ENCODE measurements at regions not wholly inside any gene's neighbourhood (a gene's known extent, or its start where the extent isn't known, plus 50 kb on each side); places are given as distances from the start of the nearest gene placed in this dataset.

DNA sequence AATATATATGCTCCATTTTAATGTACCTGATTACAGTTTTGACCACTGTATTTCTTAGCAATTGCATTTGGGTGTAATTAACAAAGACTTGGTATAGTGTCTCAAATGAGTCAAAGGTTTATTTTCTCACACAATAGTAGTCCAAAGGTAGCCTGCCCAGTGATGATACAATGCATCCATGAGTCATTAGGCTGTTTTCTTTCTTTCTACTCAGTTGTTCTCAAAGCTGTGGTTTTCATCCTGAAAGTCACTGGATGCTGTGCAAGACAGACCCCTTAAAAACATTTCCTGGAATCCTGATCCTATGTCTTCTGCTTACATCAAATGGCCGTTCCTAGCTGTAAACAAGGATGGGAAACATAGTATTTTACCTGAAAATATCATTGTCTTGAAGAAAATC is 651.2 kb upstream of the MIR17HG start (continued):
- TF ChIP-seq, protein P1, sequence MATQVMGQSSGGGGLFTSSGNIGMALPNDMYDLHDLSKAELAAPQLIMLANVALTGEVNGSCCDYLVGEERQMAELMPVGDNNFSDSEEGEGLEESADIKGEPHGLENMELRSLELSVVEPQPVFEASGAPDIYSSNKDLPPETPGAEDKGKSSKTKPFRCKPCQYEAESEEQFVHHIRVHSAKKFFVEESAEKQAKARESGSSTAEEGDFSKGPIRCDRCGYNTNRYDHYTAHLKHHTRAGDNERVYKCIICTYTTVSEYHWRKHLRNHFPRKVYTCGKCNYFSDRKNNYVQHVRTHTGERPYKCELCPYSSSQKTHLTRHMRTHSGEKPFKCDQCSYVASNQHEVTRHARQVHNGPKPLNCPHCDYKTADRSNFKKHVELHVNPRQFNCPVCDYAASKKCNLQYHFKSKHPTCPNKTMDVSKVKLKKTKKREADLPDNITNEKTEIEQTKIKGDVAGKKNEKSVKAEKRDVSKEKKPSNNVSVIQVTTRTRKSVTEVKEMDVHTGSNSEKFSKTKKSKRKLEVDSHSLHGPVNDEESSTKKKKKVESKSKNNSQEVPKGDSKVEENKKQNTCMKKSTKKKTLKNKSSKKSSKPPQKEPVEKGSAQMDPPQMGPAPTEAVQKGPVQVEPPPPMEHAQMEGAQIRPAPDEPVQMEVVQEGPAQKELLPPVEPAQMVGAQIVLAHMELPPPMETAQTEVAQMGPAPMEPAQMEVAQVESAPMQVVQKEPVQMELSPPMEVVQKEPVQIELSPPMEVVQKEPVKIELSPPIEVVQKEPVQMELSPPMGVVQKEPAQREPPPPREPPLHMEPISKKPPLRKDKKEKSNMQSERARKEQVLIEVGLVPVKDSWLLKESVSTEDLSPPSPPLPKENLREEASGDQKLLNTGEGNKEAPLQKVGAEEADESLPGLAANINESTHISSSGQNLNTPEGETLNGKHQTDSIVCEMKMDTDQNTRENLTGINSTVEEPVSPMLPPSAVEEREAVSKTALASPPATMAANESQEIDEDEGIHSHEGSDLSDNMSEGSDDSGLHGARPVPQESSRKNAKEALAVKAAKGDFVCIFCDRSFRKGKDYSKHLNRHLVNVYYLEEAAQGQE (IDR thresholded peaks at IDR 0.05; ENCODE audit: unreplicated experiment): no peak

- H3K27me3 ChIP-seq (ENCODE audit: insufficient read depth): no peaks in the 10 kb centered on the region
- H3K4me3 ChIP-seq: no peak overlapping the region
- no peak overlapping the region for H3K27ac ChIP-seq (ENCODE audit: low read depth)
- H3K4me1 ChIP-seq (ENCODE audit: insufficient read depth): no peaks in the 10 kb centered on the region
- TF ChIP-seq JUNB (IDR thresholded peaks at IDR 0.05; ENCODE audit: unreplicated experiment): no peak
- ATAC-seq (no peak), DNase-seq (ENCODE audit: low spot score) (peak; percentile 4)
- Mint-ChIP-seq H3K27ac (no peak overlapping the region), H3K9me3 (no peaks in the 10 kb centered on the region), H3K36me3 (ENCODE audit: low read depth) (no peaks in the 10 kb centered on the region), H3K27me3 (ENCODE audit: insufficient read depth, low read depth, poor library complexity) (no peaks in the 10 kb centered on the region), H3K4me3 (no peak overlapping the region), H3K4me1 (no peaks in the 10 kb centered on the region)
- no peak overlapping the region for H2AFZ ChIP-seq
- no peaks in the 10 kb centered on the region for H3K9me2 ChIP-seq (ENCODE audit: insufficient read depth)
- H4K20me1 ChIP-seq (replicated peaks; ENCODE audit: insufficient read depth): no peaks in the 10 kb centered on the region
- H3F3A ChIP-seq (replicated peaks; ENCODE audit: low read depth): no peaks in the 10 kb centered on the region
- no peaks in the 10 kb centered on the region for H3K79me2 ChIP-seq (replicated peaks; ENCODE audit: insufficient read depth)
- H3K4me2 ChIP-seq: no peak overlapping the region
- no peaks in the 10 kb centered on the region for H3K36me3 ChIP-seq (ENCODE audit: insufficient read depth)
Measured at GRCh38 chr13:90696656-90697055, 650.8 kb upstream of the MIR17HG start.

GRCh38 chr13:90700340-90700739 is 647.1 kb upstream of the MIR17HG start:
- Mint-ChIP-seq H3K27ac (no peak overlapping the region), H3K4me1 (no peaks in the 10 kb centered on the region), H3K27me3 (ENCODE audit: insufficient read depth, low read depth, poor library complexity) (no peaks in the 10 kb centered on the region), H3K4me3 (no peak overlapping the region), H3K36me3 (ENCODE audit: low read depth) (no peaks in the 10 kb centered on the region), H3K9me3 (no peaks in the 10 kb centered on the region)
- no peak overlapping the region for H3K4me2 ChIP-seq
- H3K27ac ChIP-seq (ENCODE audit: low read depth): no peak overlapping the region
- H3K4me3 ChIP-seq: no peak overlapping the region
- ATAC-seq (no peak), DNase-seq (ENCODE audit: low spot score) (no peak)
- H3K27me3 ChIP-seq (ENCODE audit: insufficient read depth): no peaks in the 10 kb centered on the region
- no peaks in the 10 kb centered on the region for H3K4me1 ChIP-seq (ENCODE audit: insufficient read depth)
- H4K20me1 ChIP-seq (replicated peaks; ENCODE audit: insufficient read depth): no peaks in the 10 kb centered on the region
- no peaks in the 10 kb centered on the region for H3F3A ChIP-seq (replicated peaks; ENCODE audit: low read depth)
- no peaks in the 10 kb centered on the region for H3K9me2 ChIP-seq (ENCODE audit: insufficient read depth)
- no peaks in the 10 kb centered on the region for H3K36me3 ChIP-seq (ENCODE audit: insufficient read depth)
- no peaks in the 10 kb centered on the region for H3K79me2 ChIP-seq (replicated peaks; ENCODE audit: insufficient read depth)
- no peak overlapping the region for H2AFZ ChIP-seq
- TF ChIP-seq ZNF114 (CRISPR knock-in tag; IDR thresholded peaks at IDR 0.05) (no peak), NANOG (IDR thresholded peaks at IDR 0.05; ENCODE audit: borderline replicate concordance) (no peak), JUNB (IDR thresholded peaks at IDR 0.05; ENCODE audit: unreplicated experiment) (no peak), STAT1 (IDR thresholded peaks at IDR 0.05; ENCODE audit: unreplicated experiment) (no peak), ZNF331 (CRISPR knock-in tag; IDR thresholded peaks at IDR 0.05; ENCODE audit: low read depth) (no peak)
- TF ChIP-seq, protein P1 (IDR thresholded peaks at IDR 0.05; ENCODE audit: unreplicated experiment): no peak
- TF ChIP-seq, protein P2, sequence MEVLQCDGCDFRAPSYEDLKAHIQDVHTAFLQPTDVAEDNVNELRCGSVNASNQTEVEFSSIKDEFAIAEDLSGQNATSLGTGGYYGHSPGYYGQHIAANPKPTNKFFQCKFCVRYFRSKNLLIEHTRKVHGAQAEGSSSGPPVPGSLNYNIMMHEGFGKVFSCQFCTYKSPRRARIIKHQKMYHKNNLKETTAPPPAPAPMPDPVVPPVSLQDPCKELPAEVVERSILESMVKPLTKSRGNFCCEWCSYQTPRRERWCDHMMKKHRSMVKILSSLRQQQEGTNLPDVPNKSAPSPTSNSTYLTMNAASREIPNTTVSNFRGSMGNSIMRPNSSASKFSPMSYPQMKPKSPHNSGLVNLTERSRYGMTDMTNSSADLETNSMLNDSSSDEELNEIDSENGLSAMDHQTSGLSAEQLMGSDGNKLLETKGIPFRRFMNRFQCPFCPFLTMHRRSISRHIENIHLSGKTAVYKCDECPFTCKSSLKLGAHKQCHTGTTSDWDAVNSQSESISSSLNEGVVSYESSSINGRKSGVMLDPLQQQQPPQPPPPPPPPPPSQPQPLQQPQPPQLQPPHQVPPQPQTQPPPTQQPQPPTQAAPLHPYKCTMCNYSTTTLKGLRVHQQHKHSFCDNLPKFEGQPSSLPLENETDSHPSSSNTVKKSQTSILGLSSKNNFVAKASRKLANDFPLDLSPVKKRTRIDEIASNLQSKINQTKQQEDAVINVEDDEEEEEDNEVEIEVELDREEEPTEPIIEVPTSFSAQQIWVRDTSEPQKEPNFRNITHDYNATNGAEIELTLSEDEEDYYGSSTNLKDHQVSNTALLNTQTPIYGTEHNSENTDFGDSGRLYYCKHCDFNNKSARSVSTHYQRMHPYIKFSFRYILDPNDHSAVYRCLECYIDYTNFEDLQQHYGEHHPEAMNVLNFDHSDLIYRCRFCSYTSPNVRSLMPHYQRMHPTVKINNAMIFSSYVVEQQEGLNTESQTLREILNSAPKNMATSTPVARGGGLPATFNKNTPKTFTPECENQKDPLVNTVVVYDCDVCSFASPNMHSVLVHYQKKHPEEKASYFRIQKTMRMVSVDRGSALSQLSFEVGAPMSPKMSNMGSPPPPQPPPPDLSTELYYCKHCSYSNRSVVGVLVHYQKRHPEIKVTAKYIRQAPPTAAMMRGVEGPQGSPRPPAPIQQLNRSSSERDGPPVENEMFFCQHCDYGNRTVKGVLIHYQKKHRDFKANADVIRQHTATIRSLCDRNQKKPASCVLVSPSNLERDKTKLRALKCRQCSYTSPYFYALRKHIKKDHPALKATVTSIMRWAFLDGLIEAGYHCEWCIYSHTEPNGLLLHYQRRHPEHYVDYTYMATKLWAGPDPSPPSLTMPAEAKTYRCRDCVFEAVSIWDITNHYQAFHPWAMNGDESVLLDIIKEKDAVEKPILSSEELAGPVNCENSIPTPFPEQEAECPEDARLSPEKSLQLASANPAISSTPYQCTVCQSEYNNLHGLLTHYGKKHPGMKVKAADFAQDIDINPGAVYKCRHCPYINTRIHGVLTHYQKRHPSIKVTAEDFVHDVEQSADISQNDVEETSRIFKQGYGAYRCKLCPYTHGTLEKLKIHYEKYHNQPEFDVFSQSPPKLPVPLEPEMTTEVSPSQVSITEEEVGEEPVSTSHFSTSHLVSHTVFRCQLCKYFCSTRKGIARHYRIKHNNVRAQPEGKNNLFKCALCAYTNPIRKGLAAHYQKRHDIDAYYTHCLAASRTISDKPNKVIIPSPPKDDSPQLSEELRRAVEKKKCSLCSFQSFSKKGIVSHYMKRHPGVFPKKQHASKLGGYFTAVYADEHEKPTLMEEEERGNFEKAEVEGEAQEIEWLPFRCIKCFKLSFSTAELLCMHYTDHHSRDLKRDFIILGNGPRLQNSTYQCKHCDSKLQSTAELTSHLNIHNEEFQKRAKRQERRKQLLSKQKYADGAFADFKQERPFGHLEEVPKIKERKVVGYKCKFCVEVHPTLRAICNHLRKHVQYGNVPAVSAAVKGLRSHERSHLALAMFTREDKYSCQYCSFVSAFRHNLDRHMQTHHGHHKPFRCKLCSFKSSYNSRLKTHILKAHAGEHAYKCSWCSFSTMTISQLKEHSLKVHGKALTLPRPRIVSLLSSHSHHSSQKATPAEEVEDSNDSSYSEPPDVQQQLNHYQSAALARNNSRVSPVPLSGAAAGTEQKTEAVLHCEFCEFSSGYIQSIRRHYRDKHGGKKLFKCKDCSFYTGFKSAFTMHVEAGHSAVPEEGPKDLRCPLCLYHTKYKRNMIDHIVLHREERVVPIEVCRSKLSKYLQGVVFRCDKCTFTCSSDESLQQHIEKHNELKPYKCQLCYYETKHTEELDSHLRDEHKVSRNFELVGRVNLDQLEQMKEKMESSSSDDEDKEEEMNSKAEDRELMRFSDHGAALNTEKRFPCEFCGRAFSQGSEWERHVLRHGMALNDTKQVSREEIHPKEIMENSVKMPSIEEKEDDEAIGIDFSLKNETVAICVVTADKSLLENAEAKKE (CRISPR knock-in tag; IDR thresholded peaks at IDR 0.05): no peak

All from GM23338 (cell line).